Thyroid gland (tissue), 4 donors: ENCODE measurements at regions not wholly inside any gene's neighbourhood (a gene's known extent, or its start where the extent isn't known, plus 50 kb on each side); places are given as distances from the start of the nearest gene placed in this dataset.

Experiments used
- DNase-seq, 2 donors: peaks; one replicate each; pipeline ENCODE4 v3.0.0-alpha.2; 2019
- H3K27ac ChIP-seq, 3 donors: fragments of 200-600 bp; sonication (generic); 1 replicate in 2 of 3; 2 replicates in 1 of 3; pipeline ENCODE4 v1.5.1; 2016 to 2019; ENCODE audit warnings: mild to moderate bottlenecking in 1 of 3, moderate library complexity in 1 of 3
- H3K27me3 ChIP-seq: fragments of 200-600 bp; sonication (generic); one replicate; pipeline ENCODE4 v1.5.1; 2019
- H3K36me3 ChIP-seq, 2 donors: fragments of 200-600 bp; sonication (generic); one replicate each; pipeline ENCODE4 v1.5.1; 2016 to 2019
- H3K4me1 ChIP-seq, 2 donors: fragments of 200-600 bp; sonication (generic); one replicate each; pipeline ENCODE4 v1.5.1; 2017 to 2019
- H3K4me3 ChIP-seq, 3 donors: fragments of 200-600 bp; sonication (generic); replicated peaks in 1 of 3; 1 replicate in 2 of 3; 2 replicates in 1 of 3; pipeline ENCODE4 v1.5.1; 2016; ENCODE audit warnings: mild to moderate bottlenecking in 1 of 3
- H3K9me3 ChIP-seq: fragments of 200-600 bp; sonication (generic); one replicate; pipeline ENCODE4 v1.5.1; 2017
- POLR2A ChIP-seq, 2 donors: fragments of 450-650 bp; IDR thresholded peaks; one replicate each; pipeline ENCODE4 v1.6.1; 2017; ENCODE audit warnings: antibody characterized with exemption in 2 of 2, mild to moderate bottlenecking in 2 of 2, moderate library complexity in 1 of 2
- WGBS, 2 donors: methylation state at CpG; one replicate each; pipeline ENCODE4 v1.1.5; 2017; 5-methylcytosine and 5-hydroxymethylcytosine counted together
- intact Hi-C: fragments of 100-400 bp; cut with DNase I; formaldehyde crosslinking; loops from one replicate; pipeline ENCODE4 v1.15.1; 2023
- TF ChIP-seq, protein P1 (sequence below), 6 experiments: fragments of 200-600 bp in 3 of 6; fragments of 450-650 bp in 3 of 6; sonication (generic) in 3 of 6; IDR thresholded peaks; one replicate each; pipeline ENCODE4 v1.5.1; 2016 to 2019; ENCODE audit warnings: antibody characterized with exemption in 6 of 6, mild to moderate bottlenecking in 2 of 6, inconsistent platforms in 1 of 6, moderate library complexity in 1 of 6

DNA sequence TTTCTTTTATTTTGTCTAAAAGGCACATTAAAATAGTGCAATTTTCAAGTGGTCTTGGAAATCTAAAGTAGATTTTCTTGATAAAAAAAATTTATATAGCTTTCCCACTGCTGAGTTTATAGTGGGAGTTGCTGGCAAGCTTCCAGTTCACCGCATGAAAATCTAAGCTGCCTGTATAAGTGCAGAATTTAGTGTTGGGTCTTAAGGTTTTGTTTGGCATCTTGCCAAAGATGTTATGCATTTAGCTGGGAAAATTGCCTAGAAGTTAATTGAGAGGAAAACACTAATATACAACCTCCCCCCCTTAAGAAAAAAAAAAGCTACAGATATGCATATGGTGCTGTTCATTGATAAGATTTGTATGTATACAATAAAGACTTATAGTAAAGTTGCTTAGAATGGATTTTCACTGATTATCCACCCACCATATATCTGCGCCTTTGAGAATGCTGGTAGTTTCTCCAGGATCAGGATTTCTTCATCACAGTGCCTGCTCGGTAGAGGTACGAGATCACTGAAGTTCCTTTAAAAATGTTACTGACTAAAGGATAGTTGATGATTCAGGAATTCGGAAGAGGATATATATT lies 803.2 kb upstream of the POU3F3 start:
- H3K4me3 ChIP-seq: no peak overlapping the region
- intact Hi-C loops: no loop called here
- 75 to 77% methylated on average over 5 of the region's 5 CpGs for WGBS, 2 donors

GRCh38 chr2:104051766-104052165 lies 802.1 kb upstream of the POU3F3 start:
- Histone ChIP-seq H3K4me3 (no peak overlapping the region), H3K9me3 (no peaks in the 10 kb centered on the region), H3K27me3 (no peaks in the 10 kb centered on the region), H3K27ac (no peak overlapping the region), H3K36me3 (no peaks in the 10 kb centered on the region), H3K4me1 (no peaks in the 10 kb centered on the region)
- WGBS, 2 donors: 84 to 92% methylated on average over 6 of the region's 6 CpGs
- DNase-seq: no peak
- intact Hi-C loops: no loop called here
- TF ChIP-seq POLR2A (IDR thresholded peaks at IDR 0.05): no peak
- TF ChIP-seq, protein P1, sequence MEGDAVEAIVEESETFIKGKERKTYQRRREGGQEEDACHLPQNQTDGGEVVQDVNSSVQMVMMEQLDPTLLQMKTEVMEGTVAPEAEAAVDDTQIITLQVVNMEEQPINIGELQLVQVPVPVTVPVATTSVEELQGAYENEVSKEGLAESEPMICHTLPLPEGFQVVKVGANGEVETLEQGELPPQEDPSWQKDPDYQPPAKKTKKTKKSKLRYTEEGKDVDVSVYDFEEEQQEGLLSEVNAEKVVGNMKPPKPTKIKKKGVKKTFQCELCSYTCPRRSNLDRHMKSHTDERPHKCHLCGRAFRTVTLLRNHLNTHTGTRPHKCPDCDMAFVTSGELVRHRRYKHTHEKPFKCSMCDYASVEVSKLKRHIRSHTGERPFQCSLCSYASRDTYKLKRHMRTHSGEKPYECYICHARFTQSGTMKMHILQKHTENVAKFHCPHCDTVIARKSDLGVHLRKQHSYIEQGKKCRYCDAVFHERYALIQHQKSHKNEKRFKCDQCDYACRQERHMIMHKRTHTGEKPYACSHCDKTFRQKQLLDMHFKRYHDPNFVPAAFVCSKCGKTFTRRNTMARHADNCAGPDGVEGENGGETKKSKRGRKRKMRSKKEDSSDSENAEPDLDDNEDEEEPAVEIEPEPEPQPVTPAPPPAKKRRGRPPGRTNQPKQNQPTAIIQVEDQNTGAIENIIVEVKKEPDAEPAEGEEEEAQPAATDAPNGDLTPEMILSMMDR (IDR thresholded peaks at IDR 0.05): no peak

More for the DNA sequence above, 803.2 kb upstream of the POU3F3 start:
- no peak for DNase-seq
- H3K36me3 ChIP-seq: no peaks in the 10 kb centered on the region
- H3K9me3 ChIP-seq: no peaks in the 10 kb centered on the region
- H3K27ac ChIP-seq: no peak overlapping the region
- TF ChIP-seq, protein P1 (IDR thresholded peaks at IDR 0.05): no peak
- no peak for TF ChIP-seq POLR2A (IDR thresholded peaks at IDR 0.05)
- H3K4me1 ChIP-seq: no peaks in the 10 kb centered on the region
- H3K27me3 ChIP-seq: no peaks in the 10 kb centered on the region

GRCh38 chr2:104052356-104052755 lies 801.6 kb upstream of the POU3F3 start:
- no peak overlapping the region for H3K4me3 ChIP-seq
- H3K4me1 ChIP-seq: no peaks in the 10 kb centered on the region
- TF ChIP-seq POLR2A (IDR thresholded peaks at IDR 0.05): no peak
- TF ChIP-seq, protein P1 (IDR thresholded peaks at IDR 0.05): no peak
- intact Hi-C loops: no loop called here
- H3K9me3 ChIP-seq: no peaks in the 10 kb centered on the region
- H3K27ac ChIP-seq: no peak overlapping the region
- no peak for DNase-seq
- no peaks in the 10 kb centered on the region for H3K36me3 ChIP-seq
- no peaks in the 10 kb centered on the region for H3K27me3 ChIP-seq
- WGBS, 2 donors: 52 to 59% methylated on average over 5 of the region's 5 CpGs

GRCh38 chr2:104056451-104056850 lies 797.5 kb upstream of the POU3F3 start:
- 94 to 97% methylated on average over 1 of the region's 1 CpG for WGBS, 2 donors
- no peak for TF ChIP-seq POLR2A (IDR thresholded peaks at IDR 0.05)
- TF ChIP-seq, protein P1 (IDR thresholded peaks at IDR 0.05): no peak
- Histone ChIP-seq H3K9me3 (no peaks in the 10 kb centered on the region), H3K4me3 (no peak overlapping the region), H3K27me3 (no peaks in the 10 kb centered on the region), H3K4me1 (no peaks in the 10 kb centered on the region), H3K36me3 (no peaks in the 10 kb centered on the region), H3K27ac (no peak overlapping the region)
- intact Hi-C loops: no loop called here
- DNase-seq: no peak

- intact Hi-C loops: no loop called here
- no peak for DNase-seq
- Histone ChIP-seq H3K9me3 (no peaks in the 10 kb centered on the region), H3K27me3 (no peaks in the 10 kb centered on the region), H3K4me3 (no peak overlapping the region), H3K27ac (no peak overlapping the region), H3K36me3 (no peaks in the 10 kb centered on the region), H3K4me1 (no peaks in the 10 kb centered on the region)
- TF ChIP-seq, protein P1 (IDR thresholded peaks at IDR 0.05): no peak
- TF ChIP-seq POLR2A (IDR thresholded peaks at IDR 0.05): no peak
- 92 to 96% methylated on average over 2 of the region's 2 CpGs for WGBS, 2 donors
Observed at GRCh38 chr2:104068665-104069064, 785.2 kb upstream of the POU3F3 start.
